Keratinocyte (primary cell): ENCODE measurements at regions not wholly inside any gene's neighbourhood (a gene's known extent, or its start where the extent isn't known, plus 50 kb on each side); places are given as distances from the start of the nearest gene placed in this dataset.

Source experiments
- CTCF ChIP-seq, 3 experiments: IDR thresholded peaks in 1 of 3; conservative IDR thresholded peaks in 1 of 3; optimal IDR thresholded peaks in 1 of 3; 2 replicates in 2 of 3; 3 replicates in 1 of 3; pipeline versions ENCODE3 to v1.5.1; 2011; ENCODE audit warnings: low read length in 3 of 3, mild to moderate bottlenecking in 3 of 3, moderate library complexity in 2 of 3, control low read depth in 1 of 3, inconsistent platforms in 1 of 3; ENCODE audit not compliant: insufficient read depth in 2 of 3; ENCODE audit errors: extremely low read depth in 1 of 3
- EZH2 ChIP-seq: IDR thresholded peaks from one replicate; pipeline ENCODE4 v1.6.1; 2012; ENCODE audit warnings: inconsistent platforms, mild to moderate bottlenecking, low read length, moderate library complexity

DNA sequence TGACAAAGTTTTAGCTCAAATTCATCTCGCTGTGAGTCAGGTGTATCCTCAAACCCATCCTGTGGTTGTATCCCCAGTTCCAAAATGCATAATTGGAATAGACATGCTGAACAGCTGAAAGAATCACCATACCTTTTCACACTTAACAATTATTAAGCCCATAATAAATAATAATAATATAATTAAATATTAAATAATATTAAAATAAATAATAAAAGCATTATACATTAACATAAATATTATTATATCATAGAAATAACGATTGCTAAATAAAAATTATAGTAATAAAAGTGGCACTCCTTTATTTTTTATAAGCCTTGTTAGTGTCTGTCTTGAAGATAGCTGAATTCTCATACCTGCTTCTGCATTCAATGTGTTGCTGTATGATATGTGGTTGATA, 257.5 kb upstream of the B3GALT2 start:
- TF ChIP-seq CTCF (optimal IDR thresholded peaks at IDR 0.05 in 1 of 3, IDR thresholded peaks at IDR 0.05 in 1 of 3, conservative IDR thresholded peaks at IDR 0.05 in 1 of 3; ENCODE audit: extremely low read depth in 1 of 3, insufficient read depth in 2 of 3, low read length in 3 of 3) (no peak), EZH2 (no peak)
